GM19438 (cell line): ENCODE measurements at regions not wholly inside any gene's neighbourhood (a gene's known extent, or its start where the extent isn't known, plus 50 kb on each side); places are given as distances from the start of the nearest gene placed in this dataset.

Source experiments
- ATAC-seq: cut with Tn5 transposase; IDR thresholded peaks from one replicate; pipeline ENCODE4 v1.9.1; 2021; ENCODE audit warnings: low read depth; ENCODE audit not compliant: unreplicated experiment

DNA sequence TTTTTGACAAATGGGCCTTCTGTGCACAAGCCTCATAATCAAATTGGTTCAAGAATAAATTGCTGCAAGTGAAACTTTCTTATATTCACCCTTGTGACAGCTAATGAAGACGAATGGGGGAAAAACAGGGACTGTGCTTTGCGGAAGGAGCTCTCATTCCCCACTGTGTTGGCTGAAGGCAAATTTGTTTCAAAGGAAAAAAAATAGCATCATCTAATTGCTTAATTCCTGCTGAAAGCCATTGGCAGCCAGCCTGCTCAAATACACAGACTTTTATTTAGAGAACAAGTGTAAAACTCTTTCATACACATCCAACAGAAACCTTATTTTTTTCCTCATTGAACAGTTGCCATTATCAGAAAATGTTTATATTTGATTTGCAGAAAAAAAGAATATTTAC is 172.3 kb downstream of the ARL6IP6 start:
- ATAC-seq, result no peak

DNA sequence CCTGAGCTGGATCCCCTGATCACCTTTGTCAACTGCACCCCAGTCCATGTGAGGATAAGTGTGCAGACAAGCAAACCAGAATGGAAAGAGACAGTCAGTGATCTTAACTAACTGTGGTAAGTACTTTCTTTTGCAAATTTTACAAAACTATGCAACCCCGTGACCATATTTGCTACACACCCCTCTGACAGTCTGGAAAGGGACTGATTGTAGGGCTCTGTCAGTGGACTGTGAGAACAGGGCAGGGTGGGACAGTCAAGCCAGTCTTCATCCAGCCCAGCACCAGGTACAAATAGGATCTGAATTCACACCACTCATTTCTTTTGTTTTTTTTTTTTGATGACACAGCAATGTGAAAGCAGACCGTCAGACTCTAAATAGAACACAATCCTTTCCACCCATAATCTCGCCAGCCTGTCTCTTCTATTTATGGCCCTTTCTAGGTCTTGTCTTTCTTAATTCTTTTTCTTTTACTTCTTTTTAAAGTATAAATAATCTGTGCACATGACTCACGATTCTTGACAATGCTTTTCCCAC is 165.6 kb downstream of the ARL6IP6 start:
- ATAC-seq, result no peak

DNA sequence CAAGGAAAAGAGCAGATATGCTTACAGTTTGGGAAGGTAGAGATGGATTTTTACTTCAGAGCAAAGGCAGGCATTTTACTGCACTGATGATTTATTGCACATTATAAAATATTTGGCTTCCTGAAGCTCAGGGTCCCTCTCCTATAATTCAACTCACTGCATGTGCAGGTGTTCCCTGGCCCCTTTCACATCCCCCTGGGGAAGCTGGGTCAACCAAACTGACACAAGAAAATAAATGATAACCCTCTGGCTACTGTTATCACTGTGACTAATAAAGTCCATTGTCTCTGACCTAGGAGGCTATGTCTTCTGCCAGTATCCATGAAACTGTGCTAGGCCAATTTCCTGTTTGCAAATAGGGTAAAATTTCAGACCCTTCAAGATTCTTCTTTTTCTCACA is 163.1 kb downstream of the ARL6IP6 start:
- ATAC-seq, result no peak

DNA sequence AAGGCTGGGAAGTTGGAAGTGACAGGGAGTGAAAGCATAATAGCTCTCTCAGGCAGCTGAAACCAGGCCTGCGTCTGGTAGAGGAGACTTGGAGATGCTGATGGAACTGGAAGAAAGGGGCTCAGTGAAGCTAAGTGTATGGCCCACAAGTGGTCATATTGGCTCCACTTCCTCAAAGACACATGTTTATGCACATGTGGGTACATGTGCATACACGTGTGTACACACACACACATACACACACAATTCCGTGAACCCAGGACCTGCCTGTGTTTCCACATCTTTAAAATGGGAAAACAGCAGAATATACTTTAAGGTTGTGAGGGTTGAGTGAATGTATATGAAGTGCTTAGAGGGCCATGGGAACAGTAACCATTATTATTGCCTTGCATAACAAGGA is 160.9 kb downstream of the ARL6IP6 start:
- ATAC-seq, result no peak

DNA sequence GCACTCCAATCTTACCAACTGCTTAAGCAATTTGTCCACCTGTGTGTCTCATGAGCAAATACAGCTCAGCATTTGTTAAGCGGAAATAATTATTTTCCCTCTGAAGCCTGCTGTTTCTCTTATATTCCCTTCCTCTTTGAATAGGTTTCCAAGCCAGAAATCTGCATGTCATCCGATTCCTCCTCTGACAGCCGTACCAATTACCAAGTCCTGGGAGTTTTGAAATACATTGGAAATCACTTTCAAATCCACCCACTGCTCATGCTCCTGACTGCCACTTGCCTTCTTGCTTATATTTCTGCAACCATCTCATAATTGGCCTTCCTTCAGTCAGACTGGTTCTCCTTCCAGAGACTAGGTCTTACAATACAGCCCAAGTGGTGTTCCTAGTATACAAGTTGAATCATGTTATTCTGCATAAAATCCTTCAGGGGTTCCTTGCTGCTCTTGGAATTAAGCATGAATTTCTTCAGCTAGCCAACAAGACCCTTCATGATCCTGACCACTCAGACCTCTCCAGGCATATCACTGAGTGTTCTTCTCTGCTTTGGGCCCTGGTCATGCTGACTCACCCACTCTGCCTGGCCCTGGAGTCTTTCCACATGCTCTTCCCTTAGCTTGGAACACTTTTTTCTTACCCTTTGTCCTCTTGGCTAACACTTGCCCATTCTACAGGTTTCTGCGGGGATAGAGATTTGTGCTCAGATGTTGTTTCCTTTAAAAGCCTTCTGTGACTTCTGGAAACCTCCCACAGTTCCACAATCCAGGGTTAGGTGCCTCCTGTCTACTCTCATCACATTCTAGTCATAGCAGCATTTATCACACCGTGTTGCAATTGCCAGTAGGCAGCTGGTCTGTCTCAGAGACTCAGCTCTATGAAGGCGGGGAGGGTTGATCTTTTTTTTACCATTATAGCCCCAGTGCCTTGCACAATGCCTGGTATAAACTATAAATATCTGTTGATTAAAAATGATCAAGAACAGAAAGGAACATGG is 157.6 kb downstream of the ARL6IP6 start:
- no peak for ATAC-seq

DNA sequence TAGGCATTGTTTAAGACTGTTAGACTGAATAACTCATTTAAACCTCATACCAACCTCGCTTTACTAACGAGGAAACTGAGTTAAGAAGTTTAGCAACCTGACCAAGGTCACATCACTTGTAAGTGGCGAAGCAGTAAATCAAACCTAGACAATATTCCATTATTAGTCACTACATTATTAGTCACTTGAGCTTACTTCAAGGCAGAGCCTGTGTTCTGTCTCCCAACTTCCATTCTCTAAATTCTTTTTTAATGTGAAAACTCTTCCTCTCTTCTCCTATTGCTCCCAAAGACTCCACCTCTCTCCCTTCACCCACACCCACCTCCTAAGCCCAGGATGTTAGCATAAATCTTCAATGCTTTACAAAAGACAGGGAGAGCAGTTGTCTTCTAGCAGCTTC is 156.5 kb downstream of the ARL6IP6 start:
- no peak for ATAC-seq

DNA sequence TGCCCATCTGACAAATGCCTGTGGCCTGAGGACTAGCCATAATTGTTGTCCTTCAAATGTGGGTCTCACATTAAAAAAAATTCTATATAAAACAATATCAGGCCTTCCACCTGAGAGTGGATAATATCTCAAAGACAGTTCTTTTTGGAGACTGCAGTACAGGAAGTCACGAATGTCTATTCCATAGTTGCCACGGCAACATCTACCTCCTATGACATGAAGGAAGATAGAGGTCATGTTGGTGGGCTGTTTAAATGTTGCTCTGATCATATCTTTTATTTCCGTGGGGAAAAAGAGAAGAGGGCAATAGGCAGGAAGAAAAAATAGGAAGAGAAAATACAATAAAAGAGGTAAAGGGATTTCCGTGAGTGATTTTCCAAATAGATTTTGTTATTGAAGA is 151.8 kb downstream of the ARL6IP6 start:
- ATAC-seq, result no peak

DNA sequence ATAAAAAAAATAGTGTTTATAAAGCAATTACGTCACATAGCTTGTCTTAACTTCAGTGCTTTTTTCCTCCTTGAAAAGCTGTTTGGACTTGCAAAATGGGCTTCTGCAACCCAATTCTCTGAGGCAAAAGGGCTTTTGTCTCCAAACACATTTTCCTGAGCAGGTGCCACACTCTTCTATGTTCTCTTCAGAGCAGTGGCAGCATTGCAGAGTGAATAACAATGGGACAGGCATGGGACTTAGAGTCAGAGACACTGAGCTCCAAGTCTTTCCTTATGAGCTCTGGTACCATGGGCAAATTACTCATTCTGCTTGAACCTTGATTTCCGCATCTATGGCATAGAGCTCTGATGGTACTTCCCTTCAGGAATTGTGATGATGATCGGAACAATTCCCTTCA is 149.0 kb downstream of the ARL6IP6 start:
- no peak for ATAC-seq

DNA sequence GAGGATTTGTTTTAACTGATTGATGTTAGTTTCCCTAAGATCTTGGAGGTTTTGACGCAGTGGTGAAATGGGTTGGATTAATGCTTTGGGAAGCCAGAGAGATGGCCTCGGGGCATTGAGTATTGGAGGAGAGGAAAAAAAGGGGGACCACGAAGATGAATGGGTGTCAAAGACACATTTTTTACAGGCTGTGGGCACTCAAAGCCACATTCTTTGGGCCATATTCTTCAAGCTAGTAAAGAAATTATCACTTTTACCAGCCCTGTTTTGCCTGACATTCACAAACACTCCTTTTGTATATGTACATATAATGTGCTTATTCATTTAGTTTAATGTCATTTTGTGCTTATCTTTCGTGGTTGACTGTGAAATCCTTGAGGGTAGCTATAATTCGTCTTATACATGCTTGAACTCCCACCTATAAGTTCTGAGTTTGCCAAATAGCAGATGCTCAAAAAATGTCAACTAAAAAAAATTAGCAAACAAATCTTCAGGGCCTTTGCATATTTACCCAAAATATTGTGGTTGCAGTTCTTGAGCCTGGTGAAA is 146.3 kb downstream of the ARL6IP6 start:
- no peak for ATAC-seq

DNA sequence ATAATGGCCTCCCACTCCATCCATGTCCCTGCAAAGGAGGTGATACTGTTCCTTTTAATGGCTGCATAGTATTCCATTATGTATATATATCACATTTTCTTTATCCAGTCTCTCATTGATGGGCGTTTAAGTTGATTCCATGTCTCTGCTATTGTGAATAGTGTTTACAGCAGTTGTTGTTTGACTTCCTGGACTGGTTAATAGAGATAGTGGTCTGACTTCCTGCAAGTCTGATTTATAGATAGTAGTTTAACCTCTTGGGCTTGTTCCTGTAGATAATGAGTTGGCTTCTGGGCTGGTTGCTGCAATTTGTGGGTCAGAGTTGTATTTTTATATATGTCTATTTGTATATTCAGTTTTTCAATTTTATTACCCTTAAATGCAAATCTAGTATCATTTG is 145.4 kb downstream of the ARL6IP6 start:
- no peak for ATAC-seq

DNA sequence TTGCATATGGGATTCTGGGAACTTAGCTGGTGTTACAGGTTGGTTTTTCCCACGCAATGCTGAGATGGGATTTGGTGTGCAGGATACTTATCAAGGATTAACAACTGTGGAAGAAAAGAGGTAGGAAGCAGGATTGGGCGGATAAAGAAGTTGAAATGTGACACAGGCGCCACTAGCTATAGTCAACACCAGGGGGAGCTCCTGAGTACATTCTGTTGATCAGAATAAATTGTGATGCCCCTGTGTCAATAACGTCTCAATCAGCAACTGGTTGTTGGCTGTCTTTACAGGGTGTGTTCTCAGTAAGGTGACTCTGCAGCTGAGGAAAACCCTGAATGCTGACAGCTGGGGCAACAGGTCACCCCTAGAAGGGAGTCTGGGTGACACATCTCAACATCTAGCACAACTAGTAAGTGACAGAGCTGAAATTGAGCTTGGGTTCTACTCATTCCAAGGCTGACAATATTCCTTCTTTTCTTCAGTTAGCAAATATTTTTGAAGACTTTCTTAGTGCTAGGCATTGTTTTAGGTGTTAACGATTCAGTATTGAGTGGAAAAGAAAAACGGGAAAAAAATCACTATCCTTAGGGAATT is 143.0 kb downstream of the ARL6IP6 start:
- no peak for ATAC-seq

DNA sequence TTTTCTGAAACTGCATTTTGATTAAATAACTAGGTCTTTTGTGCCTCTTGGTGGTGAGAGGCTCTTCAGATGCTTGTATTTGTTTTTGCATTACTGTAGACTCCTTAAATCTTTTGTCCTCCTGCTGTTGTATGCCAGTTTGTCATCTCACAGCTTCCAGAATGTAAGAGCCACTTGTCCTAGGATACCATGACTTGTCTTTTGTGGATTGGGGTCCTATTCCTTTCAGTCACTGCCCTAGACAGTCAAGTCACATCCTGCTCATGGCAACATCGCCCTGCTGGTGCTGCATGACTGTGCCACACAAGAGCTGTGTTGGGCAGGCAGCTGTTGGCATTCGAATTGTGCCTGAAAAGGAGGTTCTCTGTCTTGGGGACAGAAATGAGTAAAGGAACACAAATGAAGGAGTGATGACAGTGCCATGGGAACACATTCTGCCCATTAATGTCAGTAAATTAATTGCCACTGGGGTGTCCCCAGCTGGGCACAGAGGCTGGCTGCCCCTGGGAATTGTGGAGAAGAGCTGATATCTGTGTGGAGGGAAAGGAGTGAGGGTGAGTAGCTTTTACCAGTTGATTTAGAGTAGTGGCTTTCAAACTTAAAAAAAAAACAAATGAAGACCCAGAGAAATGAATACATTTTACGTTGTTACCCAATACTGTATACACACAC is 140.3 kb downstream of the ARL6IP6 start:
- ATAC-seq, result no peak

DNA sequence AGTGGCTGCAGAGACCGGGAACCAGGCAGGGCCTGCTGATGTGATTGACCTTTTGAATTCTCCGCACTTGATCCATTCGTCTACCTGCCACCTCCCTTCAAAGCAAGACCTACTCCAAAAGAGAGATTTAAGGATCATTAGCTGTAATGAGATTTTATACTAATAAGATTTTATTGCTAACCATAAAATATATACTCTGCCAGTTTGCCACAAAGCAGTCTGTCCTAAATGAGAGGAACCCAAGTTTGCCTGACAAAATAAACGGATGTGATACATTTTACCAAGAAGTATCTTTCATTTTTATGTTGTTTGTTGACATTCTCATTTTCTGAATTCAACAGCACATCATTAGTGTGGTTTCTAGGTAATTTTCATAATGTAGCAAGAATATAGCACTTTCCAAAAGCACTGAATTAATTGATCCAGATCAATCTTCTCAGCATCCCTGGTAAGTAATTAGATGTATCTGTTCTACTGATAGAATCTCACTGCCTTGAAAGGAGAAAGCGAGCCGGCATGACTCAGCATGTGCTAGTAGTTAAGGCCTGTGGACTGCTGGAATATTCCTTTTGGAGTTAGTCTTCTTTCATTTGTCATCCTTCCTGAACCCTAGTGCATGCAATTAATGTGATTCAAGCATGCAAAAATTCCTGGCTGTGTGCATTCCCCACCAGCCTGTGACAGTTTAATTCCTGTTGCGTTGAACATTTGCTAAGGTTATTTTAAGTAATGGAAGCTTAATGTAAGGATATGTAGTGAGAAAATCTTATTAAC is 128.5 kb downstream of the ARL6IP6 start:
- ATAC-seq, result no peak

DNA sequence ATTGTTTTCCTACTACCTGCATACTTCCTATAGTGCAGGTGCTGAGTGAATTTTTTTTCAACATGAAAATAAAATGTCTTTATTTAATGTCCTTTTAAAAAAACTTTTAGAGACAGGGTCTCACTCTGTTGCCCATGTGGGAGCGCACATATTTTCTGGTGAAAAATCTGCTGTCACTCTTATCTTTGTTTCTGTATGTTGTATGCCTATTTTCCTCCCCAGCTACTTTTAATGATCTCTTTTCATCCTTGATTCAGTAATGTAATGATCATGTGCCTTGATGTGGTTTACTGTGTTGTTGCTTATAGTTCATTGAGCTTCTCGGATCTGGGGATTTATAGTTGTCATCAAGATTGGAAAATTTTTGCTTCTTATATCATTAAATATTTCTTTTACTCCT is 117.3 kb downstream of the ARL6IP6 start:
- ATAC-seq, result no peak

DNA sequence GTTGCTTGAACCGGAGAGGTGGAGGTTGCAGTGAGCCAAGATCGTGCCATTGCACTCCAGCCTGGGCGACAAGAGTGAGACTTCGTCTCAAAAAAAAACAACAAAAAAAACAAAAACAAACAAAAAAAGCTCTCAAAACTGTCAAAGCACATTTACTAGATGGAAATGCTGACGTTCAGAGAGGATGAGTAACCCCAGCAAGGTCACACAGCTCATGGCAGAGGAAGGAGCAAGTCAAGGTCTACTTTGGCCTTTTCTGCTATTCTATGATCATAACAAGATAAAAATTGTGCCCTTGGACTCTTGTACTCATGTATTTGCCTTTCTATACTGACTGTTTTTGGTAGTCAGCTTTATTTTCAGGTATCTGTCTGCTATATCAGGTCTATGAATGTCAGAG is 109.5 kb downstream of the ARL6IP6 start:
- ATAC-seq, result no peak

DNA sequence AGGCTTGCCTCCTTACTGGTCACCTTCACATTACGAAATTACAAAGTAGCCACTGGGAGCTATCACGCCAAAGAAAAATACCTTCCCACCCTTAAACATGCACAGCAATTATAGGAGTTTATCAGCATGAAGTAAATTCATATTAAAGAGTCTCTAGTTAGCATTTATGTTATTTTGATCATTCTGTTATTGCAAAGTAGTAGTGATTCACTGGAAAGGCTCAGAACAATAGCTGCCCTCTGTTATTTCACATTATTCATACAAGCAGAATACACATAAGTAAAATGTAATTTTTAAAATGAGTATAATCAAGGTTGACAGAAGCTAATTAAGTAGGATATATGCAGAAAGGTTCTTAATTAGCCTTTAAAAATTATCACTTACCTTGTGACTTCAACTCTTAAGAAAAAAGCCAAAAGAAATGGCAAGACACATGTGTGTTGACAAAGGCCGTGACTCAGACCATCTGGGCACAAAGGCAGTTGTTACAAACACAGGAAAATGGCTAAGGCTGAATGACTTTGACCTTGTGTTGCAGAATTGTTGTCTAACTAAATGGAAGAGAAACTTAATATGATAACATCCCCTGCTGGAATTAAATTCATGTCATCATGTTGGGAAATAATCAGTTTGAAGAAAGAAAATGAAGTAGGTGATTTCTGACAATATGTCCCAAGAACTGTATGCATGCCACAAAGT is 108.3 kb downstream of the ARL6IP6 start:
- no peak for ATAC-seq

DNA sequence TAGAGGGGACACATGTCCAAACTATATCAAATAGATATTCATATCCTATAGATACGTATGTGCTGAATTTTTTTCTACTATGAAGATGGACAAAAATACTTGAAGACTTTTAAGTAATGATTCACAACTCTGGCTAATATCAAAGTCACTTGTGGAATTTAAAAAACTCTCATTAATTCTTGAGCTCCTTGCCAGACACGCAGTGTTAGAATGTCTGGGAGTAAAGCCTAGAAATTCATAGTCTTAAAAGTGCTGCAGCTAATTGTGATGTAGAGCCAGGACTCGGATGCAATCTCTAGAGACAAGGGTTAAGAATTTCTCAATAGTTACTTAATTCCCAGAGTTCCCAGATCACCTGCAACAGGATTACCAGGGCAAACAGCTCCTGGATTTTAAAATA is 107.4 kb downstream of the ARL6IP6 start:
- ATAC-seq, result no peak

DNA sequence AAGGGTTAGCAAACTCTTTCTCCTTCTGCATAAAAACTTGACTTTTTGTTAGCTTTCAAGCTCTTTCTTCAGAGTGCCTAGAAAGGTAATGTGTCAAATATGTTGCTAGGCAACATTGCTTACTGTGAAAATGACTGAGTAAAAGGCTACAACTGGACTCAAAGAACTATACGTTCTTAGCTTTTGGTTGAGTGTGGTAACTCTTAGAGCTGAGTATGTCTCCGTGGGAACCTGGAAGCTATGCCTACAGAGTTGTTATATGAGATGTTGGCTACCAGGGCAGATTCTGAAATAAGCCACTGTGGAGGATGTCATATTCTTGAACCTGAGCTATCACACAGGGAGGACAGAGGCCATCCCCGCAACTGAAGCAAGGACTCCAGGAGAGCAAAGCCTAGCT is 105.5 kb downstream of the ARL6IP6 start:
- ATAC-seq, result no peak

DNA sequence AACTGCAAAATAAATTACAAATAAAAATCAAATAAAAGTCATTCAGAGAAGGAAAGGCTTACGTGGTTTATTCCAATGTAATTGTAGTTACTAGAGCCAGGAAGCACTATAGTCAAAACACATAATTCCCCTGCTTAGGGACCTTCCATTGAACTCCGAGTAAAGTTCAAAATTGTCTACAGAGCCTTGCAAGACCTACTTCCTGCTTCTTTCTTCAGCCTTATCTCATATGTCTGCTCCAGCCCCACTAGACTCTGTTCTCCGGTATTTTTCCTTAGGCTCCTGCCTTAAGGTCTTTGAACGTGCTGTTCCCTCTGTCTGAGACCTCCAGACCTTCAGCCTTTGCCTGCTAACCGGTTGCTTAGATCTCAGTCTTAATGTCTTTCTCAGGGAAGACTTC is 104.3 kb downstream of the ARL6IP6 start:
- no peak for ATAC-seq

DNA sequence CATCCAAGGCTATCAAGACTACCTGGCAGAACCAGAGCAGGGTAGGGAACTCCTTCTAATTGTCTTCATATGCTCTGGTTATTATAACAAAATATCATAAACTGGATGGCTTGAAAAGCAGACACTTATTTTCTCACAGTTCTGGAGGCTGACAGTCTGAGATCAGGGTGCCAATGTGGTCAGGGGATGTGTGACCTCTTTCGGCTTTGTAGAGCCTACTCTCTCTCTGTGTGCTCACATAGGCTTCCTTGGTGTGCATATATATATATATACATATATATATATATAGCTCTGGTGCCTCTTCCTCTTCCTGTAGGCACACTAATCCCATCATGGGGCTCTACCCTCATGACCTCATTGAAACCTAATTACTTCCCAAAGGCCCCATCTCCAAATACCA is 101.6 kb downstream of the ARL6IP6 start:
- no peak for ATAC-seq
